T-cell (primary cell): ENCODE measurements at regions not wholly inside any gene's neighbourhood (a gene's known extent, or its start where the extent isn't known, plus 50 kb on each side); places are given as distances from the start of the nearest gene placed in this dataset.
"Not testable (repeated sequence)": the region's sequence is repeated elsewhere in the genome, so short reads cannot be mapped to it uniquely, and the experiment has no call there.

ENCODE experiments used
- ATAC-seq, 4 experiments: fragments of 200-7000 bp in 3 of 4; fragments of 150-1000 bp in 1 of 4; cut with Tn5 transposase; replicated peaks in 1 of 4; 1 replicate in 3 of 4; 2 replicates in 1 of 4; pipeline ENCODE4 v1.10.0; 2021; ENCODE audit warnings: moderate library complexity in 3 of 4, mild to moderate bottlenecking in 2 of 4, moderate number of reproducible peaks in 1 of 4
- CTCF ChIA-PET, 2 donors: fragments of 300-600 bp; sonication (Branson Sonifier 250); formaldehyde crosslinking; loops; one replicate each; lab custom pipeline; 2022; ENCODE audit warnings: antibody characterized with exemption in 2 of 2; lab: Charles Lee
- POLR2A ChIA-PET, 2 donors: fragments of 300-600 bp; sonication (Branson Sonifier 250); formaldehyde crosslinking; loops; one replicate each; lab custom pipeline; 2022; ENCODE audit warnings: antibody characterized with exemption in 2 of 2; lab: Charles Lee
- DNase-seq, 35 experiments: peaks; one replicate each; pipeline versions ENCODE4 v3.0.0 to v3.0.0-alpha.2; 2013 to 2023
- H3K27ac ChIP-seq: one replicate; pipeline ENCODE4 v1.5.1; 2013; ENCODE audit warnings: low read length
- H3K27me3 ChIP-seq, 2 experiments: replicated peaks in 1 of 2; 1 replicate in 1 of 2; 2 replicates in 1 of 2; pipeline versions ENCODE4 v1.6.1 to v1.7.0; 2013; ENCODE audit warnings: low read length in 1 of 2, mixed read lengths in 1 of 2; ENCODE audit not compliant: control insufficient read depth in 2 of 2, insufficient read depth in 2 of 2; ENCODE audit errors: extremely low read depth in 1 of 2
- H3K36me3 ChIP-seq, 2 donors: 1 replicate in 1 of 2; 2 replicates in 1 of 2; pipeline versions ENCODE4 v1.6.1 to v1.7.0; 2013; ENCODE audit warnings: low read length in 1 of 2; ENCODE audit not compliant: control insufficient read depth in 2 of 2, insufficient read depth in 1 of 2; ENCODE audit errors: extremely low read depth in 1 of 2
- H3K4me1 ChIP-seq, 2 experiments: 1 replicate in 1 of 2; 2 replicates in 1 of 2; pipeline versions ENCODE4 v1.6.1 to v1.7.0; 2013; ENCODE audit warnings: low read length in 2 of 2, mixed read lengths in 1 of 2; ENCODE audit not compliant: insufficient read depth in 2 of 2, control insufficient read depth in 1 of 2; ENCODE audit errors: extremely low read depth in 1 of 2
- H3K4me3 ChIP-seq, 2 donors: 1 replicate in 1 of 2; 2 replicates in 1 of 2; pipeline versions ENCODE4 v1.5.1 to v1.7.0; 2013; ENCODE audit warnings: mild to moderate bottlenecking in 2 of 2, low read length in 1 of 2, moderate library complexity in 1 of 2; ENCODE audit not compliant: control insufficient read depth in 1 of 2; ENCODE audit errors: extremely low read depth in 1 of 2
- H3K9me3 ChIP-seq: 2 replicates; pipeline ENCODE4 v1.7.0; 2013
- H3K27ac Mint-ChIP-seq, 2 donors: one replicate each; pipeline ENCODE4 v1.8.0; 2020 to 2021; ENCODE audit warnings: mild to moderate bottlenecking in 2 of 2, mixed read lengths in 2 of 2
- H3K27me3 Mint-ChIP-seq, 2 donors: one replicate each; pipeline ENCODE4 v1.8.0; 2021 to 2022; ENCODE audit warnings: mixed read lengths in 2 of 2
- H3K36me3 Mint-ChIP-seq: one replicate; pipeline ENCODE4 v1.8.0; 2021; ENCODE audit warnings: mixed read lengths
- H3K4me1 Mint-ChIP-seq, 3 donors: one replicate each; pipeline ENCODE4 v1.8.0; 2020 to 2022; ENCODE audit warnings: mixed read lengths in 3 of 3, mild to moderate bottlenecking in 1 of 3
- H3K4me3 Mint-ChIP-seq, 3 donors: one replicate each; pipeline ENCODE4 v1.8.0; 2020 to 2022; ENCODE audit warnings: mild to moderate bottlenecking in 3 of 3, mixed read lengths in 3 of 3, moderate library complexity in 3 of 3
- H3K9me3 Mint-ChIP-seq, 3 donors: one replicate each; pipeline ENCODE4 v1.8.0; 2020 to 2022; ENCODE audit warnings: mixed read lengths in 3 of 3
- WGBS: methylation state at CpG from one replicate; pipeline ENCODE4 v1.1.5; 2013; ENCODE audit warnings: missing lambda C conversion rate; ENCODE audit not compliant: insufficient coverage; 5-methylcytosine and 5-hydroxymethylcytosine counted together

DNA sequence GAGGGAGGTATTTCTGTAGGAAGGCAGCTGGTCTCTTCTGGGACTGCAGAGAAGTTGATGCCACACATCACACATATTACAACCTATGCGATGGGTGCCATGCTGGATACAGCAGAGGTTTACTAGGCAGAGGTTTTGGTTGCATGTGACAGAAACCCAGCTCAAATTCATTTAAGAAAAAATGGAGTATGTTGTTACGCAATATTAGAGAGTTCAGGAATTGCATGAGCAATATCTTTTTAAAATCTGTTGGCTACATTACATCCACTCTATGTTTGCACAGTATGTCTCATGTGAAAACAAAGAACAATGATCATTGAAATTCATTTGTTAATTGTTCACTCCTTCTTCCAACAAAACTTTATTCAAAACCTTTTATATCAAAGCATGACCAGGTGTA lies 425.2 kb downstream of the RWDD3 start:
- H3K9me3 Mint-ChIP-seq, result peaks cover 0 to 12% (median 2%) of the 10 kb centered on the region in 3 donors
- no peak for ATAC-seq
- Histone ChIP-seq H3K4me3 (no peak overlapping the region), H3K36me3 (no peaks in the 10 kb centered on the region), H3K27me3 (no peaks in the 10 kb centered on the region), H3K4me1 (no peaks in the 10 kb centered on the region), H3K9me3 (no peaks in the 10 kb centered on the region), H3K27ac (no peak overlapping the region)
- no peaks in the 10 kb centered on the region for H3K36me3 Mint-ChIP-seq
- DNase-seq, result no peak
- H3K27ac Mint-ChIP-seq, result no peak overlapping the region
- no CpG with 5 or more reads among the region's 2 CpGs for WGBS
- ChIA-PET POLR2A (no interaction called here), CTCF (no interaction called here)
- H3K4me3 Mint-ChIP-seq, result no peak overlapping the region
- H3K4me1 Mint-ChIP-seq, result no peaks in the 10 kb centered on the region
- H3K27me3 Mint-ChIP-seq, result no peaks in the 10 kb centered on the region

DNA sequence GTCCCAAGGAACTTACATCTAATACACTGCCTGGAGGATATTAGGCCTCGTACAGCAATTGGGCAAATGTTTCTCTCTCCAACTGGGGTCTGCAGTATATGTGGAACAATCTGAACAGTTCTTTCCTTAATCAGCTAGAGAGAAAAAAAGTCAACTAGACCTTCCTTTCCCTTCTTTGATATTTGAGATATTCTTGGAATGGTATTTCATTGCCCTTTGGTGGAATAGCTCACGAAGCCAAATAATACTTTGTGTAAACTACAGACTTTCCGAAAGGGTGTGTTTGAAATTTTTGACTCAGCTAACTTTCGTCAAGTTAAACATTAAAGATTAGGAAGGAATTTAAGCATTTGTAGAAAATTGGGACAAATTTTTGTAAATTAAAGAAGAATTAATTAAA lies 425.6 kb downstream of the RWDD3 start:
- H3K36me3 ChIP-seq, result no peaks in the 10 kb centered on the region
- Mint-ChIP-seq H3K4me1 (no peaks in the 10 kb centered on the region), H3K27ac (no peak overlapping the region), H3K9me3 (peaks cover 0 to 13% (median 2%) of the 10 kb centered on the region in 3 donors), H3K27me3 (no peaks in the 10 kb centered on the region), H3K4me3 (no peak overlapping the region), H3K36me3 (no peaks in the 10 kb centered on the region)
- CTCF ChIA-PET, result no interaction called here
- POLR2A ChIA-PET, result no interaction called here
- ATAC-seq, result no peak
- WGBS, result 87% methylated on average over 3 of the region's 4 CpGs
- no peaks in the 10 kb centered on the region for H3K4me1 ChIP-seq
- no peak overlapping the region for H3K4me3 ChIP-seq
- H3K27ac ChIP-seq, result no peak overlapping the region
- no peaks in the 10 kb centered on the region for H3K27me3 ChIP-seq
- no peaks in the 10 kb centered on the region for H3K9me3 ChIP-seq
- DNase-seq, result no peak

DNA sequence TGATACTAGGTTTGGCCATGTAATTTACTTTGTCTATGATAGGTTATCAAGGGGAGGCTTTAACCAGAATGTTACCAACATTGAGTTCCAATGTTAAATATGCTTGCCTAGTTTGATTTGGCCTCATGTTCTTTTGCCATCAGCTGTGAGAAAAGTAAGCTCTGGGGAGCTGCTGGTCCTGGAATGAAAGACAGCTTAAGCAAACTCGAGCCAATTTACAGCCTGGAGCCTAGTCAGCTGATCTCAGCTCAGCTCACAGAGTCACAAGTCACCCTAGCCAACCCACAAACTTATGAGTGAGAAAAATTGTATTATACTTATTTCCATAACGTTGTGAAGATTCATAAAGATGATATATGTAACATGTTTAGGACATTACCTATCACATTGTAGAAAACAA lies 426.7 kb downstream of the RWDD3 start:
- WGBS, result no CpG with 5 or more reads among the region's 2 CpGs
- no peaks in the 10 kb centered on the region for H3K36me3 Mint-ChIP-seq
- H3K4me3 Mint-ChIP-seq, result no peak overlapping the region
- H3K9me3 ChIP-seq, result no peaks in the 10 kb centered on the region
- no peaks in the 10 kb centered on the region for H3K4me1 Mint-ChIP-seq
- H3K4me3 ChIP-seq, result no peak overlapping the region
- no peak for ATAC-seq
- H3K36me3 ChIP-seq, result no peaks in the 10 kb centered on the region
- H3K27ac ChIP-seq, result no peak overlapping the region
- ChIA-PET POLR2A (no interaction called here), CTCF (interaction anchor here in 1 of 2 donors (0.7 kb wide), 1 partner anchor 121 kb away, joined by 3 read pairs; no protein-coding TSS in a partner anchor)
- no peak for DNase-seq
- H3K27me3 Mint-ChIP-seq, result no peaks in the 10 kb centered on the region
- H3K27ac Mint-ChIP-seq, result no peak overlapping the region
- no peaks in the 10 kb centered on the region for H3K4me1 ChIP-seq
- no peaks in the 10 kb centered on the region for H3K27me3 ChIP-seq
- H3K9me3 Mint-ChIP-seq, result peaks cover 0 to 15% (median 2%) of the 10 kb centered on the region in 3 donors

DNA sequence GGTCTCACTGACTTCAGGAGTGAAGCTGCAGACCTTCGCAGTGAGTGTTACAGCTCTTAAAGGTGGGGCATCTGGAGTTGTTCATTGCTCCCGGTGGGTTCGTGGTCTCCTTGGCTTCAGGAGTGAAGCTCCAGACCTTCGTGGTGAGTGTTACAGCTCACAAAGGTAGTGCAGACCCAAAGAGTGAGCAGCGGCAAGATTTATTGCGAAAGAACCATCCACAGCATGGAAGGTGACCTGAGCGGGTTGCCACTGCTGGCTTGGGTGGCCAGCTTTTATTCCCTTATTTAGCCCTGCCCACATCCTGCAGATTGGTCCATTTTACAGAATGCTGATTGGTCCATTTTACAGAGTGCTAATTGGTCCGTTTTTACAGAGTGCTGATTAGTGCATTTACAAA lies 429.5 kb downstream of the RWDD3 start:
- CTCF ChIA-PET, ATAC-seq, H3K4me1 ChIP-seq, H3K36me3 ChIP-seq, H3K27me3 ChIP-seq, H3K9me3 ChIP-seq, H3K4me3 Mint-ChIP-seq, POLR2A ChIA-PET, H3K27ac Mint-ChIP-seq, H3K27ac ChIP-seq, DNase-seq, H3K4me3 ChIP-seq, H3K36me3 Mint-ChIP-seq, H3K27me3 Mint-ChIP-seq, H3K4me1 Mint-ChIP-seq: not testable (repeated sequence)
- peaks cover 3 to 19% (median 5%) of the 10 kb centered on the region in 3 donors for H3K9me3 Mint-ChIP-seq
- 85% methylated on average over 4 of the region's 8 CpGs for WGBS

DNA sequence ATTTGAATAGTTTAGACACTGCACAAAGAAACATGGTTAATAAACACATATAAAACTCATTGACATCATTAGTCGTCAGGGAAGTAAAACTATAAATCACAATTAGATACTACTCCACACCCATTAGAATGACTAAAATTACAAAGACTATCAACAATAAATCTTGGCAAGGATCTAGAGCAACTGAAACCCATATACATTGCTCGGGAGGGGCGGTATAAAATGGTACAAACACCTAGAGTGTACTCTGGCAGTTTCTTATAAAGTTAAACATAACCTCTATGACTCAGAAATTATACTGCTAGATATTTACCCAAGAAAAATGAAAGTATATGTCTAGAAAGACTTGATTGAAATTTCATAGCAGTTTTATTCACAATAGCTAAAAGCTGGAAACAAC lies 434.2 kb downstream of the RWDD3 start:
- Histone ChIP-seq H3K4me1 (no peaks in the 10 kb centered on the region), H3K4me3 (no peak overlapping the region), H3K9me3 (no peaks in the 10 kb centered on the region), H3K36me3 (no peaks in the 10 kb centered on the region), H3K27me3 (no peaks in the 10 kb centered on the region), H3K27ac (no peak overlapping the region)
- Mint-ChIP-seq H3K36me3 (no peaks in the 10 kb centered on the region), H3K4me1 (no peaks in the 10 kb centered on the region), H3K9me3 (peaks cover 3 to 11% (median 6%) of the 10 kb centered on the region in 3 donors), H3K4me3 (no peak overlapping the region), H3K27me3 (no peaks in the 10 kb centered on the region), H3K27ac (no peak overlapping the region)
- ChIA-PET POLR2A (no interaction called here), CTCF (no interaction called here)
- DNase-seq (no peak), ATAC-seq (no peak)
- 89% methylated on average over 1 of the region's 3 CpGs for WGBS

DNA sequence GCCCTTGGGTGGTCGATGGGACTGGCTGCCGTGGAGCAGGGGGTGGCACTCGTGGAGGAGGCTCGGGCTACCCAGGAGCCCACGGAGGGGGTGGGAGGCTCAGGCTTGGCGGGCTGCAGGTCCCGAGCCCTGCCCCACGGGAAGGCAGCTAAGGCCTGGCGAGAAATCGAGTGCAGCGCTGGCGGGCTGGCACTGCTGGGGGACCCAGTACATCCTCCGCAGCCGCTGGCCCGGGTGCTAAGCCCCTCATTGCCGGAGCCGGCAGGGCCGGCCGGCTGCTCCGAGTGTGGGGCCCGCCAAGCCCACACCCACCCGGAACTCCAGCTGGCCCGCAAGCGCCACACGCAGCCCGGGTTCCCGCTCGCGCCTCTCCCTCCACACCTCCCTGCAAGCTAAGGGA lies 435.6 kb downstream of the RWDD3 start:
- POLR2A ChIA-PET, CTCF ChIA-PET, ATAC-seq, H3K36me3 Mint-ChIP-seq, H3K9me3 Mint-ChIP-seq, H3K27me3 ChIP-seq, H3K4me1 ChIP-seq, H3K4me3 ChIP-seq, H3K27me3 Mint-ChIP-seq, DNase-seq, H3K9me3 ChIP-seq, H3K36me3 ChIP-seq, H3K4me1 Mint-ChIP-seq, H3K27ac ChIP-seq, H3K4me3 Mint-ChIP-seq, H3K27ac Mint-ChIP-seq: not testable (repeated sequence)
- WGBS, result 94% methylated on average over 8 of the region's 29 CpGs

DNA sequence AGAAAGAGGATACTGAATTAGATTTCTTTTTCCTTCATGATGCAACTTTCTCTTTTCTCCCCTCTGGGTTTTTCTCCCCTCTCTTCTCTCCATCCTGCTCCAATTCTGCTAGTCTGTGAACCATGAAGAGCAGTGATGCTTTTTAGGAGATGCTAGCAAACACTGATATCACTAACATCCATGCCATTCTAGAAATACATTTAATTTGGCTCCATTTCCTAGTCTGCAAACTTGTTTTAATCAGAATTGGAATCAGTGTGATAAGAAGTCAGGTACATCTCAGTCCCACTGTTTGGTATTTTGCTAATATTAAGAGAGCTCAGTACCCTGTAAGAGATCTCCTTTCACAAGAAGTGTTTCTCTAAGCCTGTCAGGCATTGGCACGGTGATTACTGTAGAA lies 437.1 kb downstream of the RWDD3 start:
- H3K27me3 ChIP-seq, result no peaks in the 10 kb centered on the region
- no peak overlapping the region for H3K27ac Mint-ChIP-seq
- no peak for ATAC-seq
- no peak for DNase-seq
- WGBS, result no CpG with 5 or more reads among the region's 1 CpG
- H3K4me3 Mint-ChIP-seq, result no peak overlapping the region
- CTCF ChIA-PET, result no interaction called here
- H3K36me3 ChIP-seq, result no peaks in the 10 kb centered on the region
- POLR2A ChIA-PET, result no interaction called here
- H3K9me3 ChIP-seq, result no peaks in the 10 kb centered on the region
- H3K4me3 ChIP-seq, result no peak overlapping the region
- H3K4me1 ChIP-seq, result no peaks in the 10 kb centered on the region
- no peak overlapping the region for H3K27ac ChIP-seq
- H3K4me1 Mint-ChIP-seq, result no peaks in the 10 kb centered on the region
- no peaks in the 10 kb centered on the region for H3K27me3 Mint-ChIP-seq
- H3K36me3 Mint-ChIP-seq, result no peaks in the 10 kb centered on the region
- H3K9me3 Mint-ChIP-seq, result peaks cover 3 to 9% (median 4%) of the 10 kb centered on the region in 3 donors
